ENCODE measurements at regions not wholly inside any gene's neighbourhood (a gene's known extent, or its start where the extent isn't known, plus 50 kb on each side); places are given as distances from the start of the nearest gene placed in this dataset.
"Not testable (repeated sequence)": the region's sequence is repeated elsewhere in the genome, so short reads cannot be mapped to it uniquely, and the experiment has no call there.

GRCh38 chr6:95867205-95867604 lies 148.6 kb upstream of the FUT9 start:
- no peak for DNase-seq

GRCh38 chr6:95877480-95877879 lies 138.3 kb upstream of the FUT9 start:
- DNase-seq: no peak

GRCh38 chr6:95879856-95880255 lies 135.9 kb upstream of the FUT9 start:
- no peak for DNase-seq

- DNase-seq: no peak
Observed at GRCh38 chr6:95882371-95882770, 133.4 kb upstream of the FUT9 start.

- not testable (repeated sequence) for DNase-seq
Observed at GRCh38 chr6:95888711-95889110, 127.1 kb upstream of the FUT9 start.

- no peak for DNase-seq
Observed at GRCh38 chr6:95905132-95905531, 110.6 kb upstream of the FUT9 start.

GRCh38 chr6:95917034-95917433 lies 98.7 kb upstream of the FUT9 start:
- no peak for DNase-seq

- DNase-seq: no peak
Observed at GRCh38 chr6:95923518-95923917, 92.3 kb upstream of the FUT9 start.

GRCh38 chr6:95935736-95936135 lies 80.0 kb upstream of the FUT9 start:
- no peak for DNase-seq

- DNase-seq: no peak
Observed at GRCh38 chr6:95946906-95947305, 68.9 kb upstream of the FUT9 start.

- DNase-seq: no peak
Observed at GRCh38 chr6:95948324-95948723, 67.5 kb upstream of the FUT9 start.

- no peak for DNase-seq
Observed at GRCh38 chr6:95949985-95950384, 65.8 kb upstream of the FUT9 start.

GRCh38 chr6:95958686-95959085 lies 57.1 kb upstream of the FUT9 start:
- DNase-seq: no peak

- no peak for DNase-seq
Observed at GRCh38 chr6:95959261-95959660, 56.5 kb upstream of the FUT9 start.

All from NCI-H1092 (cell line).